Mesenchymal stem cell (in vitro differentiated cells and primary cell): ENCODE measurements at regions not wholly inside any gene's neighbourhood (a gene's known extent, or its start where the extent isn't known, plus 50 kb on each side); places are given as distances from the start of the nearest gene placed in this dataset. TPM values are rescaled to one million over a fixed set of nuclear protein-coding genes. Genes with fewer than 3 reads are reported as not detected.

ENCODE experiments used
- small RNA-seq: library from polyadenylated mRNA; stranded (forward); fragments of <200 nt; extraction: miRNeasy Mini kit (QIAGEN cat#:217004); gene quantifications from one replicate; pipeline ENCODE3, GENCODE V24; 2013; ENCODE audit warnings: low read depth

Small RNAs in the stretch of these regions (small RNA-seq; reads per million reads assigned to genes)
- gene RF00402 = not detected
- gene RNU6-1069P = not detected
